ENCODE measurements at regions not wholly inside any gene's neighbourhood (a gene's known extent, or its start where the extent isn't known, plus 50 kb on each side); places are given as distances from the start of the nearest gene placed in this dataset.

DNA sequence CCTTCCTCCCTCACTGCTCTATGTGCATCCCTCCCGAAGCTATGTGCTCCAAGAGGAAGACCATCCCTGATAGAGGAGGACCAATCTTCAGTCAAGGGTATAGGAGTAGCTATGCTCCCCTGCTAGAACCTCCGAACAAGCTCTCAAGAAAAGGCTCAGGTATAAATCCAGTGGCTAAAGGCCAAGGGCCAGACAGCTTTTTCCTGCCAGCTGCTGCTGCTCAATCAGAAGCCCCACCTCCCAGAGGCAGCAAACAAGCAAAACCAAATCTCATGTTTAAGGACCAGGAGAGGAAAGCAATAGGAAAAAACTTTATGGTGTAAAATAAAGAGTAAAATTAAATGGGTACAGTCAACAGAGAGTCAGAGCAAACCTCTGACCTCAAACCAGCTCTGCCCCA lies 187.2 kb downstream of the FGFR2 start (continued):
- TF ChIP-seq PRDM15 (CRISPR knock-in tag; IDR thresholded peaks at IDR 0.05) (no peak), SREBF2 (IDR thresholded peaks at IDR 0.05; ENCODE audit: low read length) (no peak), CEBPB (IDR thresholded peaks at IDR 0.05; ENCODE audit: borderline replicate concordance in 1 of 2, low read depth in 2 of 2, low read length in 2 of 2) (no peak), RUNX3 (IDR thresholded peaks at IDR 0.05; ENCODE audit: low read length) (no peak), ZNF592 (IDR thresholded peaks at IDR 0.05) (no peak), SIN3A (IDR thresholded peaks at IDR 0.05; ENCODE audit: low read depth, low read length) (no peak), IKZF2 (IDR thresholded peaks at IDR 0.05) (no peak), YY1 (IDR thresholded peaks at IDR 0.05; ENCODE audit: low read depth, low read length) (no peak)
- TF ChIP-seq, protein P1, sequence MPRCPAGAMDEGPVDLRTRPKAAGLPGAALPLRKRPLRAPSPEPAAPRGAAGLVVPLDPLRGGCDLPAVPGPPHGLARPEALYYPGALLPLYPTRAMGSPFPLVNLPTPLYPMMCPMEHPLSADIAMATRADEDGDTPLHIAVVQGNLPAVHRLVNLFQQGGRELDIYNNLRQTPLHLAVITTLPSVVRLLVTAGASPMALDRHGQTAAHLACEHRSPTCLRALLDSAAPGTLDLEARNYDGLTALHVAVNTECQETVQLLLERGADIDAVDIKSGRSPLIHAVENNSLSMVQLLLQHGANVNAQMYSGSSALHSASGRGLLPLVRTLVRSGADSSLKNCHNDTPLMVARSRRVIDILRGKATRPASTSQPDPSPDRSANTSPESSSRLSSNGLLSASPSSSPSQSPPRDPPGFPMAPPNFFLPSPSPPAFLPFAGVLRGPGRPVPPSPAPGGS (IDR thresholded peaks at IDR 0.05; ENCODE audit: borderline replicate concordance, insufficient read depth, low read depth, low read length, poor library complexity, severe bottlenecking): no peak
- TF ChIP-seq, protein P2, sequence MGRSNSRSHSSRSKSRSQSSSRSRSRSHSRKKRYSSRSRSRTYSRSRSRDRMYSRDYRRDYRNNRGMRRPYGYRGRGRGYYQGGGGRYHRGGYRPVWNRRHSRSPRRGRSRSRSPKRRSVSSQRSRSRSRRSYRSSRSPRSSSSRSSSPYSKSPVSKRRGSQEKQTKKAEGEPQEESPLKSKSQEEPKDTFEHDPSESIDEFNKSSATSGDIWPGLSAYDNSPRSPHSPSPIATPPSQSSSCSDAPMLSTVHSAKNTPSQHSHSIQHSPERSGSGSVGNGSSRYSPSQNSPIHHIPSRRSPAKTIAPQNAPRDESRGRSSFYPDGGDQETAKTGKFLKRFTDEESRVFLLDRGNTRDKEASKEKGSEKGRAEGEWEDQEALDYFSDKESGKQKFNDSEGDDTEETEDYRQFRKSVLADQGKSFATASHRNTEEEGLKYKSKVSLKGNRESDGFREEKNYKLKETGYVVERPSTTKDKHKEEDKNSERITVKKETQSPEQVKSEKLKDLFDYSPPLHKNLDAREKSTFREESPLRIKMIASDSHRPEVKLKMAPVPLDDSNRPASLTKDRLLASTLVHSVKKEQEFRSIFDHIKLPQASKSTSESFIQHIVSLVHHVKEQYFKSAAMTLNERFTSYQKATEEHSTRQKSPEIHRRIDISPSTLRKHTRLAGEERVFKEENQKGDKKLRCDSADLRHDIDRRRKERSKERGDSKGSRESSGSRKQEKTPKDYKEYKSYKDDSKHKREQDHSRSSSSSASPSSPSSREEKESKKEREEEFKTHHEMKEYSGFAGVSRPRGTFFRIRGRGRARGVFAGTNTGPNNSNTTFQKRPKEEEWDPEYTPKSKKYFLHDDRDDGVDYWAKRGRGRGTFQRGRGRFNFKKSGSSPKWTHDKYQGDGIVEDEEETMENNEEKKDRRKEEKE (IDR thresholded peaks at IDR 0.05): no peak

Data from GM12878 (cell line).